ENCODE measurements at regions not wholly inside any gene's neighbourhood (a gene's known extent, or its start where the extent isn't known, plus 50 kb on each side); places are given as distances from the start of the nearest gene placed in this dataset.

- no peak for TF ChIP-seq CTCF (IDR thresholded peaks at IDR 0.05)
- TF ChIP-seq POLR2A (IDR thresholded peaks at IDR 0.05): no peak
- TF ChIP-seq POLR2AphosphoS5 (IDR thresholded peaks at IDR 0.05): no peak
- TF ChIP-seq EP300 (IDR thresholded peaks at IDR 0.05; ENCODE audit: low read depth): no peak
Observed at GRCh38 chr4:82240410-82240809, 133.4 kb downstream of the HNRNPD start.

Measured in transverse colon (tissue), 4 donors.